PC-3 (cell line): ENCODE measurements at regions not wholly inside any gene's neighbourhood (a gene's known extent, or its start where the extent isn't known, plus 50 kb on each side); places are given as distances from the start of the nearest gene placed in this dataset.

ENCODE experiments used
- ATAC-seq: fragments of 200-7000 bp; cut with Tn5 transposase; 2 replicates; pipeline ENCODE4 v1.9.1; 2020; ENCODE audit warnings: mild to moderate bottlenecking, moderate library complexity
- BruUV-seq: library from RNA; stranded (reverse); fragments of 400-500 nt; replicated peaks from 2 replicates; lab custom pipeline; 2021; lab: Mats Ljungman, UMichigan
- CTCF ChIA-PET: fragments of 300-600 bp; sonication (Branson Sonifier 250); formaldehyde crosslinking; loops from one replicate; lab custom pipeline; 2022; ENCODE audit warnings: antibody characterized with exemption; lab: Charles Lee
- POLR2A ChIA-PET: fragments of 300-600 bp; sonication (Branson Sonifier 250); formaldehyde crosslinking; loops from one replicate; lab custom pipeline; 2022; ENCODE audit warnings: antibody characterized with exemption; ENCODE audit not compliant: unreplicated experiment; lab: Charles Lee
- DNase-seq: peaks from one replicate; pipeline ENCODE4 v3.0.0-alpha.2; 2015
- H2AFZ ChIP-seq: fragments of 300-600 bp; sonication (generic); 2 replicates; pipeline ENCODE4 v1.6.0; 2016; ENCODE audit warnings: antibody characterized with exemption, low read length
- H3F3A ChIP-seq: fragments of 300-600 bp; sonication (generic); one replicate; pipeline ENCODE4 v1.6.0; 2017; ENCODE audit warnings: antibody characterized with exemption, low read length, control low read depth, mild to moderate bottlenecking; ENCODE audit not compliant: unreplicated experiment
- H3K27ac ChIP-seq: fragments of 300-600 bp; sonication (generic); 2 replicates; pipeline ENCODE4 v1.5.1; 2016; ENCODE audit warnings: mild to moderate bottlenecking, low read length
- H3K27me3 ChIP-seq: fragments of 300-600 bp; sonication (generic); 2 replicates; pipeline ENCODE4 v1.6.1; 2016; ENCODE audit warnings: low read length, mixed read lengths
- H3K36me3 ChIP-seq: fragments of 300-600 bp; sonication (generic); 2 replicates; pipeline ENCODE4 v1.6.1; 2016; ENCODE audit warnings: low read depth, mixed run types, low read length, mixed read lengths
- H3K4me1 ChIP-seq: fragments of 300-600 bp; sonication (generic); 2 replicates; pipeline ENCODE4 v1.5.1; 2016; ENCODE audit warnings: low read length; ENCODE audit not compliant: insufficient read depth
- H3K4me2 ChIP-seq: fragments of 300-600 bp; sonication (generic); 2 replicates; pipeline ENCODE4 v1.6.0; 2016; ENCODE audit warnings: low read length
- H3K4me3 ChIP-seq: fragments of 300-600 bp; sonication (generic); 2 replicates; pipeline ENCODE4 v1.5.1; 2016; ENCODE audit warnings: mild to moderate bottlenecking, low read length, mixed read lengths
- H3K79me2 ChIP-seq: fragments of 300-600 bp; sonication (generic); 2 replicates; pipeline ENCODE4 v1.6.1; 2017; ENCODE audit warnings: low read length, mixed read lengths
- H3K9ac ChIP-seq: fragments of 300-600 bp; sonication (generic); 2 replicates; pipeline ENCODE4 v1.6.0; 2016; ENCODE audit warnings: mild to moderate bottlenecking, low read length
- H3K9me2 ChIP-seq: fragments of 300-600 bp; sonication (generic); replicated peaks from 2 replicates; pipeline ENCODE4 v1.6.1; 2016; ENCODE audit warnings: mixed run types, low read length, mixed read lengths
- H3K9me3 ChIP-seq: fragments of 300-600 bp; sonication (generic); 2 replicates; pipeline ENCODE4 v1.6.1; 2016; ENCODE audit warnings: low read length, mixed read lengths
- H4K20me1 ChIP-seq: fragments of 300-600 bp; sonication (generic); 2 replicates; pipeline ENCODE4 v1.6.1; 2016; ENCODE audit warnings: low read length, mixed read lengths
- CTCF ChIP-seq: fragments of 300-600 bp; sonication (generic); conservative IDR thresholded peaks from 2 replicates; pipeline ENCODE4 v1.5.1; 2017; ENCODE audit warnings: antibody characterized with exemption, low read depth, mild to moderate bottlenecking, low read length
- EZH2 ChIP-seq: fragments of 300-600 bp; sonication (generic); IDR thresholded peaks from one replicate; pipeline ENCODE4 v1.6.1; 2017; ENCODE audit warnings: antibody characterized with exemption, mild to moderate bottlenecking, low read length; ENCODE audit not compliant: unreplicated experiment
- EZH2phosphoT487 ChIP-seq: fragments of 300-600 bp; sonication (generic); IDR thresholded peaks from 2 replicates; pipeline ENCODE4 v1.6.1; 2018; ENCODE audit warnings: mild to moderate bottlenecking, antibody characterized with exemption, low read length, borderline replicate concordance
- intact Hi-C: fragments of 100-400 bp; cut with micrococcal nuclease; formaldehyde crosslinking; loops from 2 replicates; pipeline ENCODE4 v1.9.0; 2023

- H2AFZ ChIP-seq = no peak overlapping the region
- BruUV-seq = no TSS peak
- CTCF ChIA-PET = no interaction called here
Measured at GRCh38 chr14:76575108-76575507, 186.2 kb upstream of the VASH1 start.

GRCh38 chr14:76576047-76576741, 185.1 kb upstream of the VASH1 start:
- Histone ChIP-seq H3K4me3 (no peak overlapping the region), H3K9me2 (no peaks in the 10 kb centered on the region), H3F3A (no peaks in the 10 kb centered on the region), H3K79me2 (no peaks in the 10 kb centered on the region), H3K4me2 (no peak overlapping the region), H3K27ac (no peak overlapping the region), H2AFZ (no peak overlapping the region), H3K4me1 (no peaks in the 10 kb centered on the region), H3K9me3 (no peaks in the 10 kb centered on the region), H3K9ac (no peak overlapping the region), H3K36me3 (no peaks in the 10 kb centered on the region), H3K27me3 (peaks cover 74% of the 10 kb centered on the region), H4K20me1 (no peaks in the 10 kb centered on the region)
- no TSS peak for BruUV-seq
- no peak for TF ChIP-seq EZH2phosphoT487
- no peak for TF ChIP-seq EZH2
- no peak for TF ChIP-seq CTCF
- ATAC-seq (no peak), DNase-seq (no peak)
- intact Hi-C loops = no loop called here
- ChIA-PET POLR2A (no interaction called here), CTCF (no interaction called here)

More at GRCh38 chr14:76575108-76575507, 186.2 kb upstream of the VASH1 start:
- intact Hi-C loops = no loop called here
- peaks cover 64% of the 10 kb centered on the region for H3K27me3 ChIP-seq
- POLR2A ChIA-PET = no interaction called here
- no peaks in the 10 kb centered on the region for H4K20me1 ChIP-seq
- no peak overlapping the region for H3K4me3 ChIP-seq
- ATAC-seq (no peak), DNase-seq (no peak)
- no peaks in the 10 kb centered on the region for H3K36me3 ChIP-seq
- H3K4me1 ChIP-seq = no peaks in the 10 kb centered on the region
- H3K79me2 ChIP-seq = no peaks in the 10 kb centered on the region
- H3K27ac ChIP-seq = no peak overlapping the region
- no peak overlapping the region for H3K4me2 ChIP-seq
- no peaks in the 10 kb centered on the region for H3F3A ChIP-seq
- TF ChIP-seq EZH2 (no peak), EZH2phosphoT487 (no peak), CTCF (no peak)
- no peaks in the 10 kb centered on the region for H3K9me2 ChIP-seq
- no peak overlapping the region for H3K9ac ChIP-seq
- no peaks in the 10 kb centered on the region for H3K9me3 ChIP-seq

GRCh38 chr14:76577090-76577489, 184.2 kb upstream of the VASH1 start:
- H2AFZ ChIP-seq = no peak overlapping the region
- no peak for TF ChIP-seq EZH2
- no peak for TF ChIP-seq EZH2phosphoT487
- no peak for TF ChIP-seq CTCF
- ChIA-PET CTCF (no interaction called here), POLR2A (no interaction called here)
- intact Hi-C loops = no loop called here
- peaks cover 74% of the 10 kb centered on the region for H3K27me3 ChIP-seq
- no peak overlapping the region for H3K4me3 ChIP-seq
- no peaks in the 10 kb centered on the region for H3K36me3 ChIP-seq
- no TSS peak for BruUV-seq
- H3K4me2 ChIP-seq = no peak overlapping the region
- no peaks in the 10 kb centered on the region for H3F3A ChIP-seq
- H3K4me1 ChIP-seq = no peaks in the 10 kb centered on the region
- no peaks in the 10 kb centered on the region for H3K9me3 ChIP-seq
- DNase-seq (no peak), ATAC-seq (no peak)
- no peaks in the 10 kb centered on the region for H3K9me2 ChIP-seq
- H3K27ac ChIP-seq = no peak overlapping the region
- no peaks in the 10 kb centered on the region for H3K79me2 ChIP-seq
- H4K20me1 ChIP-seq = no peaks in the 10 kb centered on the region
- no peak overlapping the region for H3K9ac ChIP-seq
